ENCODE measurements at regions not wholly inside any gene's neighbourhood (a gene's known extent, or its start where the extent isn't known, plus 50 kb on each side); places are given as distances from the start of the nearest gene placed in this dataset.

- TF ChIP-seq, protein P1, sequence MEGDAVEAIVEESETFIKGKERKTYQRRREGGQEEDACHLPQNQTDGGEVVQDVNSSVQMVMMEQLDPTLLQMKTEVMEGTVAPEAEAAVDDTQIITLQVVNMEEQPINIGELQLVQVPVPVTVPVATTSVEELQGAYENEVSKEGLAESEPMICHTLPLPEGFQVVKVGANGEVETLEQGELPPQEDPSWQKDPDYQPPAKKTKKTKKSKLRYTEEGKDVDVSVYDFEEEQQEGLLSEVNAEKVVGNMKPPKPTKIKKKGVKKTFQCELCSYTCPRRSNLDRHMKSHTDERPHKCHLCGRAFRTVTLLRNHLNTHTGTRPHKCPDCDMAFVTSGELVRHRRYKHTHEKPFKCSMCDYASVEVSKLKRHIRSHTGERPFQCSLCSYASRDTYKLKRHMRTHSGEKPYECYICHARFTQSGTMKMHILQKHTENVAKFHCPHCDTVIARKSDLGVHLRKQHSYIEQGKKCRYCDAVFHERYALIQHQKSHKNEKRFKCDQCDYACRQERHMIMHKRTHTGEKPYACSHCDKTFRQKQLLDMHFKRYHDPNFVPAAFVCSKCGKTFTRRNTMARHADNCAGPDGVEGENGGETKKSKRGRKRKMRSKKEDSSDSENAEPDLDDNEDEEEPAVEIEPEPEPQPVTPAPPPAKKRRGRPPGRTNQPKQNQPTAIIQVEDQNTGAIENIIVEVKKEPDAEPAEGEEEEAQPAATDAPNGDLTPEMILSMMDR (IDR thresholded peaks at IDR 0.05 in 2 of 3, conservative IDR thresholded peaks at IDR 0.05 in 1 of 3; ENCODE audit: borderline replicate concordance in 1 of 3, insufficient read depth in 1 of 3, low read depth in 2 of 3, low read length in 2 of 3): no peak
- TF ChIP-seq EZH2 (IDR thresholded peaks at IDR 0.05) (no peak), SP1 (IDR thresholded peaks at IDR 0.05; ENCODE audit: low read depth) (no peak), SIN3A (IDR thresholded peaks at IDR 0.05; ENCODE audit: low read depth) (no peak), ZBTB33 (IDR thresholded peaks at IDR 0.05; ENCODE audit: extremely low read depth, insufficient replicate concordance, low read length) (no peak), YY1 (IDR thresholded peaks at IDR 0.05; ENCODE audit: extremely low read depth, insufficient replicate concordance, low read depth, low read length) (no peak), CEBPB (IDR thresholded peaks at IDR 0.05; ENCODE audit: low read depth) (no peak)
Observed at GRCh38 chr16:8230497-8230896, 359.8 kb downstream of the TMEM114 start.

Measured in HCT116 (cell line).